Right renal pelvis (tissue), 4 donors: ENCODE measurements at regions not wholly inside any gene's neighbourhood (a gene's known extent, or its start where the extent isn't known, plus 50 kb on each side); places are given as distances from the start of the nearest gene placed in this dataset.
A peak's percentile ranks its signal among the peaks of the same experiment; 100 is the strongest.

Experiments
- DNase-seq, 4 donors: peaks; one replicate each; pipeline ENCODE4 v3.0.0-alpha.2; 2013; ENCODE audit warnings: low read depth in 4 of 4, low spot score in 3 of 4, missing footprints in 1 of 4

DNA sequence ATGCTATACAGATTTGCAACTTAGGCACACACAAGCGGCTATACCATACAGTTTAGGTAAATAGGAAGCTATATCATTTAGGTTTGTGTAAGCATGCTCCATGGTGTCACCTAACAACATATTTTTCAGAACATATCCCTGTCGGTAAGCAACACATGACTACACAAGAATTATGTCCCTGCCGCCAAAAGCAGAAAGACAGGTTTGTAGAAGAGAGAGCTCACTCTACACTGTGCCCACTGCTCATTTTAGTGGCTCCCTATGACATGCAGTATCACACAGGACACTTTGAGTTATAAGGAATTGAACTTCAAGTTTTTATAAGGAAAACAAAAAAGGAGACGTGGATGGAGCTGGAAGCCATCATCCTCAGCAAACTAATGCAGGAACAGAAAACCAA lies 132.5 kb upstream of the KAZN start:
- peak in 3 of 4 donors; percentile 10 to 35 (median 30) for DNase-seq

DNA sequence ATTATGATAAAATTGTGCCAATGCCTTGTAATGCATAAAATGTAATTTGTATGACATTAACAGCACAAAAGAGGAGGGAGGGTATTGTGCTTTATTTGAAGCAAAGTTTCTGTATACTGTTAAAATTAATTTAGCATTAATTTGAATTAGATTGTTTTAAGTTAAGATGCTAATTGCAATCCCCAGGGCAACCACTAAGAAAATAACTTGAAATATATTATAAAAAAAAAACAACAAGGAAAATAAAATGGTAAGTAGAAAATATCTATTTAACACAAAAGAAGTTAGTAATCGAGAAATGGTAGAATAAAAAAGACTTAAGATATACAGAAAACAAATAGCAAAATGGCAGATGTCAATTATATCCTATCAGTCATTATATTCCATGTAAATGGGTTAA lies 131.4 kb upstream of the KAZN start:
- no peak for DNase-seq

DNA sequence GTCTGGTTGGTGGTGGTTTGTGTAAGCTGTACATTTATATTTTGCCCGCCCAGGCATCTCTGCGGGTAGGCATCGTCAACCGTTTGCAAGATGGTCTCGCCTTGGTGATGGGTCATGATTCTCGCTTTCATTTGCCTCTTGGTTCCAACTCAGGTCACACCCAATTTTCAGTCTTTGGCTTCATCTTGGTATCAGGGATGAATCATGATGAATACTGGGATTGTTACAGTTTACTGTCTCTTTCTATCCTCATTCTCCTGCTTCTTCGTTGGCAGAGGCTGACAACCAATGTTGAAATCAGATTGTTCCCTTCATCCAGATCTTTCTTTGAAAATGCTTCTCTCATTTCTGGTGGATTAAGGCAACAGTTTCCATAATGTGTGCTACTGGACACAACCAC lies 129.7 kb upstream of the KAZN start:
- DNase-seq: no peak

DNA sequence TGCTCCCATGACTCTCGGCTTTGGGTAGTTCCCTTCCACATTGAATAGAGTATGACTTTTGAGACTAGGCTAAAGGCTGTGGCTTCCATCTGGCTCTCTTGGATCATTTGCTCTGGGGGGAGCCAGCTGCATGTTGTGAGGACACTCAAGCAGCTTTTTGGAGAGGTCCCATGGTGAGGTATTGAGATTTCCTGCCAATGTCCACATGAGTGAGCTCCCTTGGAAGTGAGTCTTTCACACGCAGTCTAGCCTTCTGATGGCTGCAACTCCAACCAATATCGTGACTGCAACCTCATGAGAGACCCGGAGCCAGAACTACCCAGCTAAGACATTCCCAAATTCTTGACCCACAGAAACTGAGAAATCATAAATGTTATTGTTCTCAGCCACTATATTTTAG lies 127.7 kb upstream of the KAZN start:
- DNase-seq: no peak

DNA sequence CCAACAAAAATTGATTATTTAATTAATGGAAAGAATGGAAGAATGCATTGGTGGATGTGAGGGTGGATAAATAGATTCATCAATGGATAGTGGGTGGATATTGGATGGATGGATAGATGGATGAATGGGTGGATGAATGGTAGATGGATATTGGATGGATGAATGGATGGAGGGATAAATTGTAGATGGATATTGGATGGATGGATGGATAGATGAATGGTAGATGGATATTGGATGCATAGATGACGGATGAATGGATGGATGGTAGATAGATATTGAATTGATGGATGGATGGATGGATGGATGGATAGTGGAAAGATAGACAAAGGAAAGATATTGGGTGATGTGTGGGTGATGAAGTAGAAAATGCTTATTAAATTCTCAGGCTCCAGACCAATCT lies 123.6 kb upstream of the KAZN start:
- no peak for DNase-seq

DNA sequence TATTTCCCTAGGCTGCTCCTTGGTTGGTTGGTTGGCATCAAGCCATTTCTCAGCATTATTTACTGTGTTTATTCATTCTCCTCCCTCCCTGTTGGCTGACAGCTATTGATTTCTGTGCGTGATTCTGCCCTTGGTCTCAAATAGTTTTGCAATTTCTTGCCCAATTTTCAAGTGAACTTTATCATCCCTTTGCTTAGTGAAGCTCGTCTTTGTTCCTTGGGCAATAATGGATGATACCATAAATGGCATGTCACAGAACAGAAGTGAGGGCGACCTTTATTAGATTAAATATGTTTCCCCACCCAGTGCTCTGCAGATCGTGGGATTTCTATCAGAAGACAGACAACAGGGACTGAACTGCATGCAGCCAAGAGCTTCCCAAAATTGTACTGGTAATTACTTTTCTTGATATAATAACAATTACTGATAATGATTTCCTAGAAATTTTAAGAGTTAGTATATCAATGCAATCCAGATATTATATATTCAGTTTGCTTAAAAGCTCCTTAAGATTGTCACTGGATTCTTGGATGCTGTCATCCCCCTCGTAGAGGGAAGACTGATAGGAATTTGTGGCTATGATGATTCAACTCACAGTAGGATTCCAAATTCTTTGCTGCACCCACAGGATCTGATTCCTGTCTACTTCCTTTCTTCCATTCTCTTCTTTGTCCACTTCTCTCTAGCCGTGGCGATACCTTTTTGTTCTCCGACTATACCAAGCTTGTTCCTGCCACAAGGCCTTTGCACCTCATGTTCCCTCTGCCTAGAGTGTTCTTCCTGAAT lies 122.1 kb upstream of the KAZN start:
- DNase-seq: no peak

- no peak for DNase-seq
Measured at GRCh38 chr1:14478120-14478519, 120.4 kb upstream of the KAZN start.

DNA sequence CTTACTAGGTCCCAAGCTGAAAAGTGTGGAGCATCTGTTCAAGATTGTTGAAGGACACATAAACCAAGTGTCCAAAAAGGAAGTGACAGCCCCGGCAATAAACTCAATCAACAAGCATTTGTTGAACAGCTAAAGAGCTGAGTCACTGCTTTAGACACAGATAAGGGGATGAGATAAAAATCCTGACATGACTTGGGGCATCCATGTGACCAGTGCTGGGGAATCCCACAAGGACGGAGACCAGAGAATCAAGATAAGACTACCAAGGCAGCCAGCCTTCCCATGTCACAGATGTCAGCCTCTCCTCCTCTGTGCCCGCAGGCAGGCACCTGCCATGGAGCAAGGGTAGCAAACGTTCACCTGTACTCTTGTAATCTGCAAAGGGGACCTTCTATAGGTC lies 118.6 kb upstream of the KAZN start:
- DNase-seq: no peak

DNA sequence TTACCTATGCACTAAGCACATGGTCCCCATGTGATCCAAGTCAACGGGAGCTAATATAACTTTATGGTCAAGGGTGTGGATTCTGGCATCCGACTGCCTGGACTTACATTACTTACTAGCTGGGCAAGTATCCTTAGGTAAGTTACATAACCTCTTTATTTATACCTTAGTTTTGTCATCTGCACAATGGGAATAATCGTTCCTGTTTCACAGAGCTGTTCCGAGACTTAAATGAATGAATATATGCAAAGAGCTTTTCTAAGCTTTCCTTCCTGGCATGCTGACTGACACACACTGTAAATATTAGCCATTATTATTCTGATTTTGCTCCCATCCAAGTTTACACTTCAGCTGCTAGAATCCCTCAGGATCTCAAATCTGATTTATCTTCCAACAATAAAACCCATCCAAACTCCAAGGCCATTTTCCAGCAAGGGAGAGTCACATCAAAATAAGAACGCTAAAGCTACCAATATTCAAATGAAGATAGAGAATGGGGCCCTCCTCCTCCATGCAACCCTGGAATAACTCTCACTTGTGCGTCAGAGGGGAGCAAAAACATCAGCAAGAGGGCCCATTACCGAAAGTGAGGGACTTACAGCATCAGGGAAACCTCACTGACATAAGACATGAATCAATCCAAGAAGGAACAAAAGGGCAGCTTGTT lies 115.6 kb upstream of the KAZN start:
- no peak for DNase-seq

DNA sequence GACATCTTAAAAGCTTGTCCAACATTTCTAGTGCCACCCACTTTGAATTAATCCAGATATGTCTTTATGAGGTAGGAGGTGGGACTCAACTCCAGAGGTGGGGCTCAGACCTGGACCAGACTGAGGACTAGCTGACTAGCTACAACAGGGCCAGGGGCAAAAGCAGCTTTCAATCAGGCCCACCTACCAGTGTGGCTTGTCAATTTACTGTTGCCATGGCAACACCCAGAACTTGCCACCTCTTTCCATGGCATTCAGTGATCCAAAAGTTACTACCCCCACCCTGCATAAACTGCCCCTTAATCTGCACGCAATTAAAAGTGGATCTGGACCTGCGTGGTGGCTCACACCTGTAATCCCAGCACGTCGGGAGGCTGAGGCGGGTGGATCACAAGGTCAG lies 113.2 kb upstream of the KAZN start:
- no peak for DNase-seq

DNA sequence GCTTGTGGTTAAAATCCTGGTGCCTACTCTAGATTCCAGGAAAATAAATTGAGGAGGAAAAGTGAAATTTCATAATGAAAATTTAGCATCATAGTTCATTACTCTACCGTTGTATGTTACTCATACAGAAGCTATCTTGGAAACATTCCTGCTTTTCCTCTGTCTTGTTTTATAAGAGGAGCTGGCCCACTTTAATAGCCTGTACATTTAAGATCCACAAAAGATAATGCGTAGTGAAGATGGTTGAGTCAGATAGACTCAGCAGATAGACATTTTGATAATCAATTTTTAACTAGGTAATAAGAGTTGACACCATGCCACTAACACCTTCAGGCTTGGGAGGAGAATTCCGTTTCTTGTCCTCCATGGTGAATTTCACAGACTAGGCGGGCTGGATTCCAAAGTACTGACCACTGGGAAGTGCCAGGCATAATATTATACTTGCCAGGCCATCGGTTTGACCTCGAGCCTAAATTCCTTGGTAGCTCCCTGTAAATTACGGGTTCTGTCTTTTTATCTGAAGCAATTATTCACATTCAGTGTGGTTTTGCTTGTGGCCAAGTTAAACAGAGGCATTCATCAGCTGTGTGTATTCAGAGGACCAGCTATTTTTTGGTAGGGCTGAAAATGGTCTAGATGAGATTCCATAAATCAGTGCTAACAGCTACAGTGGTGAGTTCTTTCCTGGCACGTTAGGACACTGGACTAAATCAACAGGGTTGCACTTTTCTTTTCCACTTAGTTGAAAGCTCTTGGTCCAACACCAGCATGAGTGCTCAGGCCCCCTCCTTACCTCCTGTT lies 111.9 kb upstream of the KAZN start:
- no peak for DNase-seq

- no peak for DNase-seq
Measured at GRCh38 chr1:14487671-14488070, 110.8 kb upstream of the KAZN start.

- DNase-seq: no peak
Measured at GRCh38 chr1:14494911-14495310, 103.6 kb upstream of the KAZN start.

DNA sequence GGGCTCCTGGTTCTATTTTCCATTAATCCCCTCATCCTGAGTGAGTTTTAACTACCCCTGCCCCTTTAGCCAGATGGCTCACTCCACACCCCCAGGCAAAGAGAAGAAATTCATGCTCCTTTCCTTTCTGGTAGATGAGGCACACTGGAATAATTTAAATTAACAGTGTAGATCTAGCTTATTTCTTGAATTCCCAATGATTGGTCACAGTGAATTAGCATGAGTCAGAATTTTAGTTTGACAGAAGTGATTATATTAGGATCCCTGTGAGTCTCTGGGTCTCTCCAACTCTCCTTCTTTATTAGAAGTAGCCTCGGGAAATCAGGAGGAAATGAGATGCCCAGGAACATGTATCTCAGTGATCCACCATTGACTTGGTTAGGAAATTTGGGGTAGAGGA lies 103.1 kb upstream of the KAZN start:
- no peak for DNase-seq

- DNase-seq: no peak
Measured at GRCh38 chr1:14495996-14496395, 102.5 kb upstream of the KAZN start.

GRCh38 chr1:14498839-14499238 lies 99.6 kb upstream of the KAZN start:
- DNase-seq: no peak

- no peak for DNase-seq
Measured at GRCh38 chr1:14499312-14500040, 99.0 kb upstream of the KAZN start.

- DNase-seq: no peak
Measured at GRCh38 chr1:14500041-14500440, 98.4 kb upstream of the KAZN start.

DNA sequence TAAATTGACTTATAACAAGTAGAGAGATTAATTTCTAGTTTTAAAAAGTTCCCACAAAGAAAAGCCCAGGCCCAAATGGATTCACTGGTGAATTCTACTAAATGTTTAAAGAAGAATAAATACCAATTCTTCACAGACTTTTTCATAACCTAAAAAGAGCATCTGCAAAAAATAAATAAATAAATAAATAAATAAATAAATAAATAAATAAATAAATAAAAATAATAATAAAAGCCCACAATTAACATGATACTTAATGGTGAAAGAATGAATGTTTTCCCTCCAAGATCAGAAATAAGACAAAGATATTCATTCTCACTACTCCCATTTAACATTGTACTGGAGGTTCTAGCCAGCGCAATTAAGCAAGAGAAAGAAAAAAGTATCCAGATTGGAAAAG lies 97.6 kb upstream of the KAZN start:
- DNase-seq: no peak

DNA sequence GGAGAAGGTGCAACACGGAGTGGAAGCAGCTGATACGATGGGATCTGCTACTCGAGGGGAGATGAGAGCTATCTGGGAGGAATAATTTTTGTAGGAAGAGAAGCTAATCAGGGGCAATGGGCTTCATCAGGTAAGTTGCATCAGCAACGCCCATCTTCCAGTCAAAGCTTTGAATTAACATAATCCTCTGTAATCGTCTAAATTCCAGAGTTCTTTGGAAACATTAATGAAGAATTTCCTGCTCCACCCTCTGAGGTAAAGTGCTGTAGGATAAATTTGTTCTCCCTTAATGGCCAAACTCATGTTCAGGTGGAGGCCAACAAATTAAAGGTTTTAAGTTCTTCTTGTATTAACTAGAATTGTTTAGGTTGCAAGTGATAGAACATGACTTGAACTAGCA lies 94.0 kb upstream of the KAZN start:
- DNase-seq: no peak
